Osteoblast (primary cell): ENCODE measurements at regions not wholly inside any gene's neighbourhood (a gene's known extent, or its start where the extent isn't known, plus 50 kb on each side); places are given as distances from the start of the nearest gene placed in this dataset.
"Not testable (repeated sequence)": the region's sequence is repeated elsewhere in the genome, so short reads cannot be mapped to it uniquely, and the experiment has no call there.

Experiments
- DNase-seq: peaks from one replicate; pipeline ENCODE4 v3.0.0; 2011; ENCODE audit warnings: low spot score, mixed read lengths; ENCODE audit not compliant: insufficient read length; ENCODE audit errors: missing footprints
- H2AFZ ChIP-seq: 2 replicates; pipeline ENCODE4 v1.6.0; 2011; ENCODE audit warnings: mild to moderate bottlenecking, low read length
- H3K27ac ChIP-seq: 2 replicates; pipeline ENCODE4 v1.5.1; 2011; ENCODE audit warnings: mild to moderate bottlenecking, low read depth, low read length, moderate library complexity
- H3K27me3 ChIP-seq: 2 replicates; pipeline ENCODE4 v1.6.0; 2012; ENCODE audit warnings: mild to moderate bottlenecking, control low read depth, inconsistent platforms, low read length, moderate library complexity; ENCODE audit not compliant: insufficient read depth
- H3K36me3 ChIP-seq: 2 replicates; pipeline ENCODE4 v1.5.1; 2011; ENCODE audit warnings: mild to moderate bottlenecking, low read length, control low read depth, moderate library complexity; ENCODE audit not compliant: insufficient read depth
- H3K4me1 ChIP-seq: 2 replicates; pipeline ENCODE4 v1.5.1; 2011; ENCODE audit warnings: mild to moderate bottlenecking, low read length, control low read depth, moderate library complexity; ENCODE audit not compliant: insufficient read depth
- H3K4me2 ChIP-seq: 2 replicates; pipeline ENCODE4 v1.6.0; 2011; ENCODE audit warnings: mild to moderate bottlenecking, low read length; ENCODE audit not compliant: insufficient read depth
- H3K4me3 ChIP-seq: fragments of 200-600 bp; sonication (generic); 3 replicates; pipeline ENCODE4 v1.5.1; 2012; ENCODE audit warnings: mild to moderate bottlenecking, low read length, inconsistent platforms; ENCODE audit not compliant: insufficient read depth
- H3K79me2 ChIP-seq: 2 replicates; pipeline ENCODE4 v1.6.0; 2012; ENCODE audit warnings: mild to moderate bottlenecking, low read length, control low read depth, inconsistent platforms; ENCODE audit not compliant: insufficient read depth
- H3K9me3 ChIP-seq: 2 replicates; pipeline ENCODE4 v1.5.1; 2011; ENCODE audit warnings: low read depth, low read length, control low read depth
- H4K20me1 ChIP-seq: 2 replicates; pipeline ENCODE4 v1.6.0; 2012; ENCODE audit warnings: mild to moderate bottlenecking, low read length, control low read depth; ENCODE audit not compliant: insufficient read depth
- CTCF ChIP-seq: IDR thresholded peaks from 2 replicates; pipeline ENCODE4 v1.5.1; 2011; ENCODE audit warnings: mild to moderate bottlenecking, low read depth, low read length, moderate library complexity; ENCODE audit errors: extremely low read depth

GRCh38 chr11:45374130-45374529, 88.0 kb upstream of the SYT13 start:
- Histone ChIP-seq H3K36me3 (no peaks in the 10 kb centered on the region), H3K9me3 (no peaks in the 10 kb centered on the region), H2AFZ (no peak overlapping the region), H4K20me1 (no peaks in the 10 kb centered on the region), H3K4me3 (no peak overlapping the region), H3K27me3 (peaks cover 56% of the 10 kb centered on the region), H3K4me2 (no peak overlapping the region), H3K79me2 (no peaks in the 10 kb centered on the region), H3K4me1 (no peaks in the 10 kb centered on the region), H3K27ac (no peak overlapping the region)
- DNase-seq: no peak
- no peak for TF ChIP-seq CTCF

- H3K4me1 ChIP-seq: no peaks in the 10 kb centered on the region
- H3K27me3 ChIP-seq: peaks cover 61% of the 10 kb centered on the region
- no peak overlapping the region for H2AFZ ChIP-seq
- DNase-seq: no peak
- H3K4me3 ChIP-seq: no peak overlapping the region
- no peaks in the 10 kb centered on the region for H3K79me2 ChIP-seq
- H3K4me2 ChIP-seq: no peak overlapping the region
- no peaks in the 10 kb centered on the region for H4K20me1 ChIP-seq
- H3K36me3 ChIP-seq: no peaks in the 10 kb centered on the region
- H3K9me3 ChIP-seq: no peaks in the 10 kb centered on the region
- H3K27ac ChIP-seq: no peak overlapping the region
- no peak for TF ChIP-seq CTCF
These were observed 87.4 kb upstream of the SYT13 start for GRCh38 chr11:45373506-45374035.

GRCh38 chr11:45372414-45372813, 86.3 kb upstream of the SYT13 start:
- not testable (repeated sequence) for H3K79me2 ChIP-seq, H3K36me3 ChIP-seq, H3K4me3 ChIP-seq, DNase-seq, H3K27ac ChIP-seq, H3K4me1 ChIP-seq, H2AFZ ChIP-seq, H4K20me1 ChIP-seq, H3K9me3 ChIP-seq, H3K4me2 ChIP-seq
- peaks cover 71% of the 10 kb centered on the region for H3K27me3 ChIP-seq

- peak; percentile 98 for TF ChIP-seq CTCF
- Histone ChIP-seq H4K20me1 (no peaks in the 10 kb centered on the region), H3K27ac (no peak overlapping the region), H3K79me2 (no peaks in the 10 kb centered on the region), H2AFZ (peak overlapping the region; percentile 74), H3K4me3 (no peak overlapping the region), H3K36me3 (no peaks in the 10 kb centered on the region), H3K4me2 (peak overlapping the region; percentile 60), H3K4me1 (no peaks in the 10 kb centered on the region), H3K27me3 (peaks cover 70% of the 10 kb centered on the region), H3K9me3 (no peaks in the 10 kb centered on the region)
- DNase-seq: peak; percentile 97
These were observed 85.3 kb upstream of the SYT13 start for GRCh38 chr11:45371251-45372115.
